GM23248 (cell line): ENCODE measurements at regions not wholly inside any gene's neighbourhood (a gene's known extent, or its start where the extent isn't known, plus 50 kb on each side); places are given as distances from the start of the nearest gene placed in this dataset.

ENCODE experiments used
- EZH2 ChIP-seq: fragments of 200-600 bp; sonication (generic); IDR thresholded peaks from 2 replicates; pipeline ENCODE4 v1.6.1; 2018; ENCODE audit warnings: antibody characterized with exemption, mild to moderate bottlenecking; ENCODE audit not compliant: insufficient read depth, poor library complexity, severe bottlenecking
- EZH2phosphoT487 ChIP-seq: fragments of 200-600 bp; sonication (generic); IDR thresholded peaks from 2 replicates; pipeline ENCODE4 v1.6.1; 2018; ENCODE audit warnings: antibody characterized with exemption, moderate library complexity, mild to moderate bottlenecking, low read depth; ENCODE audit not compliant: insufficient read depth

GRCh38 chr13:83601539-83601938, 280.7 kb downstream of the SLITRK1 start:
- TF ChIP-seq EZH2phosphoT487 (no peak), EZH2 (no peak)
